GM04504 (cell line): ENCODE measurements at regions not wholly inside any gene's neighbourhood (a gene's known extent, or its start where the extent isn't known, plus 50 kb on each side); places are given as distances from the start of the nearest gene placed in this dataset.
"Not testable (repeated sequence)": the region's sequence is repeated elsewhere in the genome, so short reads cannot be mapped to it uniquely, and the experiment has no call there.

Experiments used
- DNase-seq: peaks from one replicate; pipeline ENCODE4 v3.0.0-alpha.2; 2012; ENCODE audit warnings: low read depth

DNA sequence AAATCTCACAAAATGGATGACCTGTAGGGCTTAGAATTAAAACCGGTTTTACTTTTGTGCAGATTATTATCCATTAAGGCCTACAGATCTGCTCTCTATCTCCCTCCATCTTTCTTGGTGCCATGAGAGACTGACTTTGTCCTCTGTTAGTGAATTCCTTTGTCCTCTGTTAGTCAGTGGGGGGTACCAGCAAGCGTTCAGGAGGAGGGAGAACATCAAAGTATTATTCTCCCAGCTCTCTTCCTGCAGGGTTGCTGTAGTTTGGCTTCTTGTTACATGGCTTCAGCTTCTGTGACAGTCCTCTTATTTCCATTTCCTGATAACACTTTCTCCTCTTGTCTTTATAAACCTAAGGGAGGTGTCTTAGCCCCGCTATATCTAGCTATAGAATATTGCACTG, 850.5 kb upstream of the SEMA6A start:
- no peak for DNase-seq

DNA sequence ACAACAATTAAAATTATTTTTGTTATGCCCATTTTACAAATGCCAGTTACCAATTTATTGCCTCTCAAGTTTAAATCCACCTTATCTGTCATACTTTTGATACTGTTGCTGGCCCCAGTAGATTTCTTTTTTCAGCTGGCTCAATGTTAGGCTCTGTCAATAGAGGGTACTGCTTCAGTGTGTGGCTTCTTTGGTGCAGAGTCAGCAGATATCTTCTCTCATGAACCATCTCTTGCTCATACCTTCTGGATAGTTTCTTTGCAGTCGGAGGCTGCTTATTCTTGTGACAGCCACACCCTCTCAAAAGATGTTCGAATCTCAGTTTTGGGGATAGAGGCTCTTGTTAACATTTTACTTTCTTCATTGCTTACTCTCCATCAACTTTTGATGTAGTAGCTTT, 849.9 kb upstream of the SEMA6A start:
- no peak for DNase-seq

DNA sequence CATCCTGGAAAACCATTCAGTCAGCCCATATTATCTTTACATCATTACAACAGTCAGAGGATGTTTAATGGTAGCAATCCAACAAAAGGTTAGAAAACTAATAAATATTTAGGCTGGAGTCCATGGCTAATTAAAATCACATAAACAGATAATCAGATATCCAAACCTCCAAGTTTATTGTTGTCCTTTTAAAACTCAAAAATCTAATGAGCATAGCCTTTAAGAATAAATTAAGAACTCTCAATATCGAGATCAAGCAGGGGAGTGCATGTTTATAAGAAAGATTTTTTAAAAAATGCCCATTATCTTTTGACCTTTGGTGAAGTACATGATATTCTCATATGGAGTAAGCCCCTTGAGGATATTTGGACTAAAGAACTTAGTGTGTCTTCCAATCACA, 842.9 kb upstream of the SEMA6A start:
- no peak for DNase-seq

DNA sequence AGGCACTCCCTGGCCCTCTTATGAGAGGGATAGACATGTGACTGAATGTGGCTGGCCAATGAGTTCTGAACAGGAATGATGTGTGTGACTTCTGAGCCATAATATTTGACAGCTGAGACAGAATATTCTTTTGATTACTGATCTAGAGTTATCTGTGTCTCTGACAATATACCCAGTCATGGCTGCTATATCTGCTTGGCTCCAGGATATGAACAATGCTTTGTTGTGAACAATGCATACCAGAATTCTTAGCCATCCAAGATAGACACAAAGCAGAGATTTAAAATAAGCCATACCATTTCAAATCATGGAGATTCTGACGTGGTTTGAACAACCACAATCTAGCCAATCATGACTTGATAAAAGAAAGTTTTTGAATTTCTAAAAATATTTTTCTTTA, 840.3 kb upstream of the SEMA6A start:
- no peak for DNase-seq

DNA sequence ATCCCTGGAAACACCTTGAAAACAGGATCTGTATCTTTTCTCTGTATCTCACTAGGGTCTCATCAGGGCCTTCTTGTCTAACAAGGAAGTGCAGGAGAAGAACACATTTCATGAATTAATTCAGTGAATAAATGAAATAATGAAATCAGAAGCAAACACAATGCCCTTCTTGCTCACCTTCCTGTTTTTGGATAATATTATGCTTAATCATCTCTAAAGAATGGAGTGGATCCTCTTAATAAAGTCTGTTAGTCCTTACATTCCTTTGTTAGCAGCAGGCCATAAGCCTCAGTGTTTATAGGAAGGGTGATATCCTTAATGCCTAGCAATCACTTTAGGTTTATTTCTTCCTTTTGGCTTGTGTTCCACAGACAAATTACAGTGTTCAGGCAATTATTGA, 837.1 kb upstream of the SEMA6A start:
- DNase-seq: no peak

DNA sequence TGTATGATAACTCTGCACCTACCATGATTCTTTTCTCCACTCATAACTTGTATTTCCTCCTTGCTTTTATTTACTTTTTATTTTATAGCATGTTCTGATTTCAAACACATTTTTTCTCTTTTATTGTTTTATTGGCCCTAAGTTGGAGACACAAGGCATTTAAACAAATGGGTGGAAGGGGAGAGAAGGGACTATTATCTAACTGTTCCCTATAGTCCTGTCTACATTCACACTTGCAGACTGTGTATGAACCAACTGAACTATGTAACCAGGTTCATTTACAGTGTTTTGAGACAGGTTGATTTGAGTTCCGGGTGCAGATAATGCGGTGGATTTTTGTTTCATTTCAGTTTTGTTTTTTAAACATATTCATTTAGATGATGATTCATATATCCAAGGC, 830.6 kb upstream of the SEMA6A start:
- DNase-seq: no peak

DNA sequence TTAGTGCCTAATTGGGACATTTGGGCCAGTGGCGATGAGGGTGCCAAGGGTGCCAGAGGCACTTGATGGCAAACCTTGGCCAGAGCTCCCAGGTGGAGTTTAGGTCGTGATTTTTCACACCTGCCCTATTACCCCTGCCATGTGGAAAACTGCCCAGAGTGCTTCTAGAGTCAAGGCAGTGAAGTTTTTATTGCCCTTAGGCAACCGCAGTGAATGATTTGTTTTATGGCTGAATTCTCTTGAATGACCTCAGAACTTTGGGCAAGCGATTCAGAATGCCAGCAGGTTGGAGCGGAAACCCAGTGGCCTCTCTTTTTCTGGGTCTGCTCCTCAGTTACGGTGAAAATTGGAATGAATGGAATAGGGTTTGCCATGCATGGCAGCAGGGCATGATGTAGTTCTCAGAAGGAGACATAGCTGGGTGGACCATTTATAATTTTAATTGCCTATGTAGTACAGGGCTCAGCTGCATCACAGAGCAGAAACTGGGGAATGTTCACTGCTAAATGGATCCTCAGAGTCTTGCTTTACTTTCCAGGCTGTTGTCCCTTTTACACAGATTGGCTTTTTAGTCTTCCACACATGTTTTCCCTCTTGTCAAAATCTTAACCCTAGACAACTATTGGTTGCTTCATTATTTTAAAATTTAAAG, 820.0 kb upstream of the SEMA6A start:
- DNase-seq: no peak

DNA sequence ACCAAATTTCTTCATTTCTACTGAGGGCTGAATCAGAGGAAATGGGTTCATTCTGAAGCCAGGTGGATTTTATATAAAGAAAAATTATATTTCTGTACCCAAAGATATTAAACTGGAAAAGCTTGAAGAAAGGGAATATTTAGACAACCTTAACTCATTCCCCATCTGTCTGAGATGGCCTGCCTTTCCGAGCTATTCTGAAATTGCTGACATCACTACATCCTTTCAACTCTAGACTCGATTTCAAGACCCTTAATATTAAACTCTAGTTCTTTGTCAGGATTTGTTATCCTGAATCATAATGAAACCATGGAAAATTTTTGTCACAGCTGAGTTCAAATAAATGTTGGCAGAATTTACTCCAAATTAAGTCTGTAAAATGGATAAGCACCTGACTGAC, 818.5 kb upstream of the SEMA6A start:
- DNase-seq: no peak

DNA sequence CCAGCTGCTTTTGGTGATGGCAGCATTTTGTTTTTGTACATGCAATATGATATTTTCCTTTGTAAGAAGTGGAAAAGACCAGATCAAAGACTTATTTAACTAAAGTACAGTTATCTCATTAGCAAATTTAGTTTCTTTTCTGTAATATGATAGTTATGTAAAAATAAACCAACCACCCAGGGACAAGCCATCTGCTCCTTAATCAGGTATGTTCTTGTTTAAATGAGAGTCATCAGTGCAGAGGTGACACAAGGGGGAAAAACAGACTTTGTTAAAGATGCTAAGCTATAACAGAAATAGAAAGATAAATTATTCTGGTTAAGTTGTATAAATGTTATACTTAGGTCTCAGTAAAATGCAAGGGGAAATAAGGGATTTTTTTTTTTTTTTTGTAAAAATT, 805.7 kb upstream of the SEMA6A start:
- DNase-seq: no peak

DNA sequence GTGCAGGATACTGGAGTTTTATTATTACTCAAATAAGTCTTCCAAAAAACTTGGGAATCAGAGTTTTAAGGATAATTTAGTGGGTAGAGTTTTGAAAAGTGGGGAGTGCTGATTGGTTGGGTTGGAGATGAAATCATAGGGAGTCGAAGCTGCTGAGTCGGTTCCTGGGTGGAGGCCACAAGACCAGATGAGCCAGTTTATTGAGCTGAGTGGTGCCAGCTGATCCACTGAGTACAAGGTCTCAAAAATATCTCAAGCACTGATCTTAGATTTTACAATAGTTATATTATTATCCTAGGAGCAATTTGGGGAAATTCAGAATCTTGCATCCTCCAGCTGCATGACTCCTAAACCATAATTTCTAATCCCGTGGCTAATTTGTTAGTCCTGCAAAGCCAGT, 804.9 kb upstream of the SEMA6A start:
- DNase-seq: no peak

DNA sequence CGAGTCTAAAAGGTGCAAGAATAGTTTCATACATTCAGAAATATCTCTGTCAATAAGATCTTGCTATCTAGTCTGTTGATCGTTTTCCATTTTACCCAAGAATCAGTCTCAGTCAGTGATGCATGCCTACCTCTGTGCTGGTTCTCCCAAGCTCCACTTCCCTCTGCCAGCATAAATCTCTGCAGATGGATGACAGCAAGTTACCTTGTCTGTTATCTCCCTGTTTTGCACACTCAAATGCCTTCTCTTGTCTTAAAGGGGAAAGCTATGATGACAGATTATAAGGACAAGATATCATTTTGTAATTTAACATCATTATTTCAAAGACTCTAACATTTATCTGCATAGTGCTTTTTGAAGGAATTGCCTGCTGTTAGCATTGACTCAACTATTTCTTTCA, 802.1 kb upstream of the SEMA6A start:
- no peak for DNase-seq

DNA sequence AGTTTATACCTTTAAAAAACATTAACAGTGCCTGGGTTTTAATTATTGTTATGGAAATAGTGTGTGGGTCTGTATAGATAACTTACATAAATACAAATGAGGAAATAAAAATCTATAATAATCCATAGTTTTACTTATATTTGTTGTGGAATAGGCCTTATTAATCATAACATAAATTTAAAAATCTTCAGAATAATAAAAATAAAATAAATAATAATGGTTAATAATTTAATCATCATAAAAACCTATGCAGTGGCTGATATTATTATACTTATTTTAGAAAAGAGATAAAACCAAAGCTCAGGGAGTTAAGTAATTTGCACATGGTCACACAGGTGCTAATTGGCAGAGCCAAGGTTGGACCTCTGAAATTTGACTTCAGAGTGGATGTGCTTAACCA, 785.3 kb upstream of the SEMA6A start:
- no peak for DNase-seq

DNA sequence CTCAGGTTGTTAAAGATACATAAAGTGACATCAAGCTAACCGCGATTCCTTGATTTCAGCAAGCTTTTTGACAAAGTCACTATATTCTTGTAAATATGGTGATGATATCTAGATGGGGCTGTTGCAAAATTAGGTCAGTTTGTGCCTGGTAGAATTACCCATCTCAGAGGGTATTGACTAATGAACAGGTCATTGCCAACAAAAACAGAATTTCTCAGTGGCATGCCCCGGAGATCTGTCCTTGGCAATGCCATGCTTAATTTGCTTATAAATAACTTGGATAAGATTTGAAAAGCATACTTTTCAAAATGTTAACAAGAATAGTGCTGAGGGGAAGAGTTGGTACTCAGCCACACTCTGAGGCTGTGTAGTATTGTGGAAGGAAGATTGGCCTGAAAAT, 783.3 kb upstream of the SEMA6A start:
- no peak for DNase-seq

DNA sequence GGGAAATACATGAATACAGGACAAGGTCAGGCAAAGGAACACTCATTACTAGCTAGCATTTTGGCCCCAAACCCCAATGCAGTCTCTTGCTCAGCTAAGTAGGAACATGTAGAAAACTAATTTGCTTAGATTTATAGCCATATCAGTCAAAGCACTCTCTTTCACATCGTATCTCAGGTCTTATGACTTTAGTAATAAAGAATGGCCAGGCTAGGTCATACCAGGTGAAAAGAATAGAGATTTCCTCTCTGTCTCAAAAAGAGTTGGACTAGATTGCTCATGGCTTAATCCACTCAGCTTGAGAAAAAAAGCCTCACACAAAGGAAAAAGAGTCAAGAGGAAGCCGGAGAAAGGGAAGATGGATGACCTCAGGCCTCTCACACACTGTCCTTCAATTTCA, 772.7 kb upstream of the SEMA6A start:
- DNase-seq: no peak

DNA sequence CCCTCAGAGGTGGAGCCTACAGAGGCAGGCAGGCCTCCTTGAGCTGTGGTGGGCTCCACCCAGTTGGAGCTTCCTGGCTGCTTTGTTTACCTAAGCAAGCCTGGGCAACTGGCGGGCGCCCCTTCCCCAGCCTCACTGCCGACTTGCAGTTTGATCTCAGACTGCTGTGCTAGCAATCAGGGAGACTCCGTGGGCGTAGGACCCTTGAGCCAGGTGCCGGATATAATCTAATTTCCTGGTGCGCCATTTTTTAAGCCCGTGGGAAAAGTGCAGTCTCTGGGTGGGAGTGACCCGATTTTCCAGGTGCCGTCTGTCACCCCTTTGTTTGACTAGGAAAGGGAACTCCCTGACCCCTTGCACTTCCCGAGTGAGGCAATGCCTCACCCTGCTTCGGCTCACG, 769.1 kb upstream of the SEMA6A start:
- not testable (repeated sequence) for DNase-seq

DNA sequence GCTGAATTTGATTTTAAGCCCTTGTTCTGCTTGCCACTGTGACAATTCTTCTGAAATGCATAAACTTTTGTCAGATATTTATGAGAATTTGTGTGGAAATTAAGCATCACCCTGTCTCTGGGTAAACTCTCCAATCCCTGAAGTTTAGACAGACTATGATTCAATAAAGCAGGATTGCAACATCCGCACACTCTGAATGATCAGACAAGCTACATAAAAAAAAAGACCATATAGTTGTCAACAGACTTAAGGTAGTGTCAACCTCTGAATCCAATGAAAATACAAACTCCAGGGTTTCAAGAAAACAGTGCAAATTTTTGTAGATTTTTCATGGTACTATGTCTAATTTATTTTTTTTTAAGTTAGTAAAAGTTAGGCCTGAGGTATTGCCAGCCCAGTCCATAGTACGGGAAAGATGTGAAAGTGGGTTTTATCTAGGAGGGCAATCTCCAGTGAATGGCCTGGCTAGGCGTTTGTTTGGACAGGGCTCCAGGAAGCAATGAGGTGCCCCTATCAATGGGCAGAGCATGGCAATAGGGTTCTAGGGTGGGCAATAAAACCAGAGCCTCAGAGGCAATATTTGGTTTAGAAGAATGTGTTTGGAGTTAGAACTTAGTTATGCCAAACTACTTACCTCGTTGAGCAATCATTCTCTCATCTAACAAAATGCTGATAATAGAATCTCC, 762.6 kb upstream of the SEMA6A start:
- DNase-seq: no peak

DNA sequence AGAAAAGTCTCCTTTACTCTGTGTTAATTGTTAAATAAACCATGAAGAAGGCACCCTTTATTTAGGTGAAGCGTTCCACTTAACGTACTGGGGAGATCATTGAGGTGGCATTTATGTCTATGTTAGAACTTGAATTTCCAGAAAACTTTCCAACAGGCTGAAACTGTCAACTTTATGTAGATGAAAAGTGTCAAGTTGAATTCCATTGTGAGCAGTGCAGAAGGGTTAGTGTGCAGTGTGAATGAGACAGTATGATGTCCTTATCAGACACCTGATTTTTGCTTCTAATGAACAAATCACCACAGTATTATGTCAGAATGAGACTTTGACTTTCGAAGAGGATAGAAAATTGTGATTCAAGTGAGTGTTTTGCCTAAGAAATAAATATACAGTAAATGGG, 761.6 kb upstream of the SEMA6A start:
- DNase-seq: no peak

DNA sequence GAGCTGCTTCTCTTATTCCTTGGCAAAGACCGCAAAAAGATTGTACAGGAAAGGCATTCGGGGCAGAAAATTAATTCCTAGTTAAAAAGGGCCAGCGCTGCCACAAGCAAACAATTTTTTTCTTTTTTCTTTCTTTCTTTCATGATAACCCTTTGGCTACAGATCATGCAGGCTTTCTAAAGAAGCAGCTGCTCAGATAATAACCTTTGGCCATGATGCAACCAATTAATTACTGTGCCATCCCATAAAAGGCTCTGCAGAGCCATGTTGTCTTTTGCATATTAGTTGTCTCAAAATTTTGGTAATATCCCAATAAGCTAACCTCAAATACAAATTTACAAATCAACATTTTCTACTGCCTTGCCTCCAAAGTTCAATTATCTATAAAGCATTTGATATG, 758.4 kb upstream of the SEMA6A start:
- no peak for DNase-seq

DNA sequence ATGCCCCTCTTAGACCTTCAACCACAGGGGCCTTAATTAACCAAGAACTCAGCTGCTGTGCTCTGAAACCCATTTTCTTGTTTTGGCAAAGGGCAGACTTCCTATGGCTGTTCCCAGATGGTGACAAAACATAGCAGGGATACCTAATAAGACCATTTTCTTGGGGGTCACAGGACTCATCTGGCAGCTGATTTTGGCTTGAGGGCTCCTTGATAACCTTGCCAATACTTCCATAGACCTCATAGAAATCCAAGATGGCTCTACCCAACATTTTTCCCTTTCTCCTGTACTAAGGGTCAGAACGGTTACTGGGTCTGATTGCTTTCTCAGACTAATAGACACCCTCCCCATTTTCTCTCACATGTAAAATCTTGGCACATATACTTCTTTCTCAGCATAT, 757.7 kb upstream of the SEMA6A start:
- no peak for DNase-seq

DNA sequence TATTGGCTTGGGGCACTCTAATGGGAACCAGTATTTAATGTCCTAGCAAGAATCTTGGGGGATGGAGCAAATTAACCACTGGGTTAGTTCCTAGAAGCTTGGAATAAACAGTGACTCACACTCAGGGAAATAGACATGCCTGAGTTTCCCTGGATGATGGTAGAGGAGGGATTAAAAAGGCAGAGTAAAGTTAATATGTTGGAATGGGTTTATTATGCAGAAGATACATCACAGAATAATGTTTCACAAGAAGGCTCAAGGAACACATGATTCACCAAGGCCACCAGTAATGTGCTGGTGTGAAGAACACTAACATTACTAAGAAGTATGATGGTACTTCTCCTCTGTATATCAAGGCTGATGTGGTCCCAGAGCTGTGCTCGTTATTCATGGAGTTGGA, 752.9 kb upstream of the SEMA6A start:
- no peak for DNase-seq

DNA sequence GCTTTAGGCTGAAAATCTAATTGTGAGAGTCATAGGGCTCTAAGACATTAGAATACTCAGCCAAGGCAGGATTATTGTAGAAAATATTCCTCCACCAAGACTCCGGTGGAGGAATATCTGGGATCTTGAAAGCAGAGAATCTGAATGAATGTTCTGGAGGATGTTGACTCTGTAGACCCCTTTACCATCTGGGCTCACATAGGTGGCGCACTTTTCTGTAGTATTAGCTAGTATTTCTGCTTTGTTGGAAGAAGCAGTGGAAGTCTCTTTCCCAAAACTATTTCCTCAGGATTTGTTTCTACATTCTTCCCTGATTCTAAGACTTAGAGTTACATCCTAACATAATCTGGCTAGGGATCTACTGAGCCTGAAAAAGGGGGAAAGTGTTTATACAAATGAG, 752.4 kb upstream of the SEMA6A start:
- DNase-seq: no peak

DNA sequence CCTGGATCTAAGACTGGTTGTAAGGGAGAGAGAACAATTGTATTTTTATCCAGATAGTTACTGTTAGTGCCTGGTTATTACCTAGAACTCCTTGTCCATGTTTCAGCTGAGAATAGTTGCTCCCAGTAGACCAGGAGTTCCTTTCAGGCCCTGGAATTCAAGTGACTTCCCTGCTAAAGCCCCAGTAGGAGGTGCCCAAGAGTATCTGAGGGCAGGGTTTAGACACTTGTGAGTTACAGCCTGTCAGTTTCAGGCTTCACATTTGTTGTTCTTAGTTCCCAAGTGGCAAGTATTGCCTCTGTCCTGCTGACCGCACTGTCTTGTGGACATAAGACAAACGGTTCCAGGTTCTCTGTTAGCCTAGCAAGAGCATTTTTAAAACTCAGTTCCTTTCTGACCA, 743.9 kb upstream of the SEMA6A start:
- DNase-seq: no peak

DNA sequence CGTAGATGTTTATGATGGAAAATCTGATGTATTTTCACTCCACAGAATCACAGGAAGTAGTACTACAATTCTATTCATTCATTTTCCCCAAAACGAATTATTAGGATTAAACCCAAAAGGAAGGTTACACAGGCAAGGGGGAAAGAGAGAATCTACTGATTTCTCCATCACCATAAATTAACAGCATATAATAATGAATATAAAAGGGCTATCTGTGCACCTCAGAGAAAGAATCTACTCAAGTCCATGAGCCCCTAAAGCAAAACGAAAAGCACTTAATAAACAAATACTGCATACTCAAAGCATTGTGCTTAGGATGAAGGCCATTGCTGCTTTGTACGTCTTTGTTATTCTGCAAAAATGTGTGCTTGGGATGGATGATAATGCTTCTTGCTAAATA, 740.5 kb upstream of the SEMA6A start:
- DNase-seq: no peak

DNA sequence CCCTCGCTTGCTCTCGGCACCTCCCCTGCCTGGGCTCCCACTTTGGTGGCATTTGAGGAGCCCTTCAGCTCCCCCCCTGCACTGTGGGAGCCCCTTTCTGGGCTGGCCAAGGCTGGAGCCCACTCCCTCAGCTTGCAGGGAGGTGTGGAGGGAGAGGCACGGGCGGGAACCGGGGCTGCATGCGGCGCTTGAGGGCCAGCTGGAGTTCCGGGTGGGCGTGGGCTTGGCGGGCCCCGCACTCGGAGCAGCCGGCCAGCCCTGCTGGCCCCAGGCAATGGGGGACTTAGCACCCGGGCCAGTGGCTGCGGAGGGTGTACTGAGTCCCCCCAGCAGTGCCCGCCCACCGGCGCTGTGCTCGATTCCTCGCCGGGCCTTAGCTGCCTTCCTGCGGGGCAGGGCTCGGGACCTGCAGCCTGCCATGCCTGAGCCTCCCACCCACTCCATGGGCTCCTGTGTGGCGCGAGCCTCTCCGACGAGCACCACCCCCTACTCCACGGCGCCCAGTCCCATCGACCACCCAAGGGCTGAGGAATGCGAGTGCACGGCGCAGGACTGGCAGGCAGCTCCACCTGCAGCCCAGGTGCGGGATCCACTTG, 730.0 kb upstream of the SEMA6A start:
- not testable (repeated sequence) for DNase-seq
